Ishikawa (cell line): ENCODE measurements at regions not wholly inside any gene's neighbourhood (a gene's known extent, or its start where the extent isn't known, plus 50 kb on each side); places are given as distances from the start of the nearest gene placed in this dataset.

Experiments
- EGR1 ChIP-seq: IDR thresholded peaks from 2 replicates; pipeline ENCODE4 v1.6.1; 2012
- EP300 ChIP-seq: IDR thresholded peaks from 2 replicates; pipeline ENCODE4 v1.6.1; 2012; ENCODE audit warnings: borderline replicate concordance

DNA sequence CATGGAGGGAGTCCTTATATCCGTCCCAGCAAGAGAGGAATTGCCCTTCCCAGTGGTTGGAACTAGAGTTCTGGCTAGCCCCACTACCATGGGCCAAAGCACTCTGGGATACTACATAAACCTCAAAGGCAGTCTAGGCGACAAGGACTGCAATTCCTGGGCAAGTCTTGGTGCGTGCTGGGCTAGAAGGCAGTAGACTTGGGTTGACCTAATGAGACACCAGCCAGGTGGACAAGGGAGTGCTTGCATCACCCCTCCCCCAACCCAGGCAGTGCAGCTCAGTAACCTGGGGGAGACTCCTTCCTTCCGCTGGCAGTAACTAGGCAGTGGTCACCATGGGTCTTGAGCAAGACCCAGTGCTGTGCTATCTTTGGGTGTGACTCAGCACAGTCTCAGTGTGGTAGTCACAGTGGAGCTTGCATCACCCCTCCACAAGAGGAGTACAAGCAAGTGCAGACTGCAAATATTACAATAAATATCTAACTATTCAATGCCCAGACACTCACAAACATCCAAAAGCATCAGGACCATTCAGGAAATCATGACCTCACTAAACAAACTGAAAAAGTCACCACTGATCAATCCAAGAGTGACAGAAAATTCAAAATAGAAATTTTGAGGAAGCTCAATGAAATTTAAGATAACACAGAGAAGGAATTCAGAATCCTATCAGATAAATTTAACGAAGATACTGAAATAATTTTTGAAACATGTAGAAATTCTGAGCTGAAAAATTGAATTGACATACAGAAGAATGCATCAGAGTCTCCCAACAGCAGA lies 84.7 kb upstream of the LYPLAL1 start:
- no peak for TF ChIP-seq EGR1
- no peak for TF ChIP-seq EP300
